GM21576 (cell line): ENCODE measurements at regions not wholly inside any gene's neighbourhood (a gene's known extent, or its start where the extent isn't known, plus 50 kb on each side); places are given as distances from the start of the nearest gene placed in this dataset.
"Not testable (repeated sequence)": the region's sequence is repeated elsewhere in the genome, so short reads cannot be mapped to it uniquely, and the experiment has no call there.

ENCODE experiments used
- ATAC-seq: cut with Tn5 transposase; IDR thresholded peaks from one replicate; pipeline ENCODE4 v1.9.1; 2021; ENCODE audit warnings: mild to moderate bottlenecking, moderate library complexity; ENCODE audit not compliant: unreplicated experiment

- ATAC-seq, result no peak
Observed at GRCh38 chr5:67724412-67725135, 491.0 kb upstream of the PIK3R1 start.

GRCh38 chr5:67723873-67724272 lies 491.7 kb upstream of the PIK3R1 start:
- no peak for ATAC-seq

GRCh38 chr5:67722582-67722981 lies 493.0 kb upstream of the PIK3R1 start:
- not testable (repeated sequence) for ATAC-seq

- ATAC-seq, result no peak
Observed at GRCh38 chr5:67720162-67720772, 495.3 kb upstream of the PIK3R1 start.

GRCh38 chr5:67702008-67702407 lies 505.4 kb upstream of the CD180 start:
- no peak for ATAC-seq

- no peak for ATAC-seq
Observed at GRCh38 chr5:67699560-67699959, 503.0 kb upstream of the CD180 start.

- ATAC-seq, result no peak
Observed at GRCh38 chr5:67696446-67696845, 499.8 kb upstream of the CD180 start.

GRCh38 chr5:67695369-67695768 lies 498.8 kb upstream of the CD180 start:
- no peak for ATAC-seq

GRCh38 chr5:67694810-67695191 lies 498.2 kb upstream of the CD180 start:
- ATAC-seq, result no peak

GRCh38 chr5:67693956-67694809 lies 497.6 kb upstream of the CD180 start:
- ATAC-seq, result no peak

GRCh38 chr5:67686746-67687145 lies 490.1 kb upstream of the CD180 start:
- no peak for ATAC-seq

- ATAC-seq, result no peak
Observed at GRCh38 chr5:67681703-67682102, 485.1 kb upstream of the CD180 start.

- ATAC-seq, result no peak
Observed at GRCh38 chr5:67680099-67680498, 483.5 kb upstream of the CD180 start.

GRCh38 chr5:67679184-67679841 lies 482.7 kb upstream of the CD180 start:
- ATAC-seq, result no peak

GRCh38 chr5:67678594-67678993 lies 482.0 kb upstream of the CD180 start:
- no peak for ATAC-seq

GRCh38 chr5:67677422-67677970 lies 480.9 kb upstream of the CD180 start:
- ATAC-seq, result no peak

GRCh38 chr5:67676863-67677262 lies 480.3 kb upstream of the CD180 start:
- ATAC-seq, result no peak

- no peak for ATAC-seq
Observed at GRCh38 chr5:67674159-67674655, 477.6 kb upstream of the CD180 start.

- no peak for ATAC-seq
Observed at GRCh38 chr5:67673618-67674017, 477.0 kb upstream of the CD180 start.

GRCh38 chr5:67673180-67673579 lies 476.6 kb upstream of the CD180 start:
- ATAC-seq, result no peak

- ATAC-seq, result no peak
Observed at GRCh38 chr5:67672636-67673035, 476.0 kb upstream of the CD180 start.
